ENCODE measurements at regions not wholly inside any gene's neighbourhood (a gene's known extent, or its start where the extent isn't known, plus 50 kb on each side); places are given as distances from the start of the nearest gene placed in this dataset.

GRCh38 chr12:75592086-75592485, 80.7 kb upstream of the KRR1 start:
- no peak overlapping the region for H3K9ac ChIP-seq (ENCODE audit: insufficient read depth, low read depth, low read length)
- FAIRE-seq, result no peak
- DNase-seq (ENCODE audit: low spot score), result no peak
- no peak for ATAC-seq
- H3K9me3 ChIP-seq (ENCODE audit: low read length), result no peaks in the 10 kb centered on the region
- no peaks in the 10 kb centered on the region for H3K27me3 ChIP-seq (ENCODE audit: control insufficient read depth in 1 of 2, insufficient read depth in 2 of 2, low read length in 2 of 2)
- CTCF ChIA-PET (ENCODE audit: low intra/inter-chr PET ratio, low total read pairs), result no interaction called here
- H4K20me1 ChIP-seq (ENCODE audit: insufficient read depth, low read length), result no peaks in the 10 kb centered on the region
- no peak for TF ChIP-seq ZNF230 (CRISPR knock-in tag; IDR thresholded peaks at IDR 0.05)
- no peak for TF ChIP-seq ZBTB43 (CRISPR knock-in tag; conservative IDR thresholded peaks at IDR 0.05)
- TF ChIP-seq ZNF839 (CRISPR knock-in tag; IDR thresholded peaks at IDR 0.05; ENCODE audit: borderline replicate concordance), result no peak
- no peak for TF ChIP-seq RAD21 (CRISPR knock-in tag; IDR thresholded peaks at IDR 0.05)
- TF ChIP-seq, protein P1, sequence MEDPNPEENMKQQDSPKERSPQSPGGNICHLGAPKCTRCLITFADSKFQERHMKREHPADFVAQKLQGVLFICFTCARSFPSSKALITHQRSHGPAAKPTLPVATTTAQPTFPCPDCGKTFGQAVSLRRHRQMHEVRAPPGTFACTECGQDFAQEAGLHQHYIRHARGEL (CRISPR knock-in tag; IDR thresholded peaks at IDR 0.05), result no peak
- TF ChIP-seq ZNF264 (CRISPR knock-in tag; IDR thresholded peaks at IDR 0.05), result no peak
- no peak for TF ChIP-seq FOXA1 (IDR thresholded peaks at IDR 0.05)
- TF ChIP-seq FOXA1 (CRISPR knock-in tag; IDR thresholded peaks at IDR 0.05), result no peak
- TF ChIP-seq TEAD3 (CRISPR knock-in tag; optimal IDR thresholded peaks at IDR 0.05; ENCODE audit: borderline replicate concordance), result no peak
- no peak for TF ChIP-seq ATRX (CRISPR knock-in tag; IDR thresholded peaks at IDR 0.05; ENCODE audit: borderline replicate concordance)
- no peak for TF ChIP-seq U2AF2 (IDR thresholded peaks at IDR 0.05; ENCODE audit: low read depth, low read length)
- no peak overlapping the region for H2AFZ ChIP-seq (ENCODE audit: low read length)
- no peak overlapping the region for H3K27ac ChIP-seq (ENCODE audit: extremely low read length, insufficient read depth, low read length)
- no peak overlapping the region for H3K4me3 ChIP-seq (replicated peaks in 1 of 3; ENCODE audit: insufficient read depth in 1 of 3, low read depth in 2 of 3, low read length in 3 of 3)
- BruUV-seq (replicated peaks), result no TSS peak
- no peaks in the 10 kb centered on the region for H3K36me3 ChIP-seq (replicated peaks in 1 of 2; ENCODE audit: control insufficient read depth in 1 of 2, insufficient read depth in 2 of 2, low read length in 2 of 2)
- no peak overlapping the region for H3K4me2 ChIP-seq (ENCODE audit: low read depth, low read length)
- 75% methylated on average over 5 of the region's 5 CpGs for WGBS (ENCODE audit: low lambda C conversion rate)
- intact Hi-C loops (cut with micrococcal nuclease; ENCODE audit: unreplicated experiment), result no loop called here
- POLR2A ChIA-PET, result no interaction called here
- in situ Hi-C loops (cut with HindIII; ENCODE audit: extremely low pct_ligation_motif_present, low pct_unique_long_range_greater_than_20kb), result no loop called here
- H3K79me2 ChIP-seq (ENCODE audit: insufficient read depth, low read length), result no peaks in the 10 kb centered on the region
- H3K4me1 ChIP-seq (ENCODE audit: insufficient read depth, low read length), result peaks cover 17% of the 10 kb centered on the region
